HepG2 (cell line): ENCODE measurements at regions not wholly inside any gene's neighbourhood (a gene's known extent, or its start where the extent isn't known, plus 50 kb on each side); places are given as distances from the start of the nearest gene placed in this dataset.

Experiments used
- ATAC-seq: fragments of 200-7000 bp; cut with Tn5 transposase; 3 replicates; pipeline ENCODE4 v1.9.1; 2020; ENCODE audit warnings: mild to moderate bottlenecking, moderate library complexity
- BruUV-seq: library from RNA; stranded (reverse); fragments of 400-500 nt; replicated peaks from 2 replicates; lab custom pipeline; 2021; lab: Mats Ljungman, UMichigan
- CTCF ChIA-PET: fragments of 300-600 bp; formaldehyde crosslinking; extraction: SDS; loops from one replicate; lab custom pipeline; 2021; ENCODE audit warnings: low total read pairs, inconsistent platforms, low intra/inter-chr PET ratio; lab: Yijun Ruan, JAX
- POLR2A ChIA-PET: fragments of 350-600 bp; sonication (Branson Sonifier 250); formaldehyde crosslinking; loops from one replicate; lab custom pipeline; 2020; ENCODE audit warnings: antibody characterized with exemption, inconsistent platforms; lab: Yijun Ruan, JAX
- DNase-seq: peaks from one replicate; pipeline ENCODE4 v3.0.0-alpha.2; 2015; ENCODE audit warnings: low spot score
- FAIRE-seq: peaks from 3 replicates; lab custom pipeline; 2011; peaks lifted over from hg19 to GRCh38; lab: Jason Lieb, UNC
- H2AFZ ChIP-seq: one replicate; pipeline ENCODE4 v1.6.1; 2011; ENCODE audit warnings: low read length, inconsistent platforms
- H3K27ac ChIP-seq: fragments of 300-600 bp; 3 replicates; pipeline ENCODE4 v1.8.0; 2011; ENCODE audit warnings: mixed run types, mild to moderate bottlenecking, mixed read lengths, low read length, inconsistent platforms; ENCODE audit not compliant: insufficient read depth; ENCODE audit errors: extremely low read length
- H3K27me3 ChIP-seq, 2 experiments: fragments of 200-600 bp in 1 of 2; 2 replicates in 1 of 2; 3 replicates in 1 of 2; pipeline versions ENCODE4 v1.6.0 to v1.8.0; 2011; ENCODE audit warnings: low read length in 2 of 2, mild to moderate bottlenecking in 2 of 2, moderate library complexity in 2 of 2, inconsistent platforms in 1 of 2; ENCODE audit not compliant: insufficient read depth in 2 of 2, control insufficient read depth in 1 of 2
- H3K36me3 ChIP-seq, 2 experiments: fragments of 200-600 bp in 1 of 2; replicated peaks in 1 of 2; 2 replicates in 1 of 2; 3 replicates in 1 of 2; pipeline versions ENCODE4 v1.5.1 to v1.8.0; 2011; ENCODE audit warnings: low read length in 2 of 2, inconsistent platforms in 1 of 2; ENCODE audit not compliant: insufficient read depth in 2 of 2, control insufficient read depth in 1 of 2
- H3K4me1 ChIP-seq: 2 replicates; pipeline ENCODE4 v1.5.1; 2012; ENCODE audit warnings: low read length, inconsistent platforms; ENCODE audit not compliant: insufficient read depth
- H3K4me2 ChIP-seq: 2 replicates; pipeline ENCODE4 v1.6.0; 2011; ENCODE audit warnings: low read depth, low read length, inconsistent platforms
- H3K4me3 ChIP-seq, 3 experiments: fragments of 200-600 bp in 1 of 3; sonication (generic), shearing (Covaris generic) in 1 of 3; replicated peaks in 1 of 3; 2 replicates each; pipeline ENCODE4 v1.5.1; 2011 to 2016; ENCODE audit warnings: low read length in 3 of 3, inconsistent platforms in 2 of 3, low read depth in 2 of 3, mild to moderate bottlenecking in 2 of 3, control low read depth in 1 of 3, mixed read lengths in 1 of 3; ENCODE audit not compliant: insufficient read depth in 1 of 3
- H3K79me2 ChIP-seq: one replicate; pipeline ENCODE4 v1.6.1; 2011; ENCODE audit warnings: low read length, inconsistent platforms; ENCODE audit not compliant: insufficient read depth
- H3K9ac ChIP-seq: 2 replicates; pipeline ENCODE4 v1.6.0; 2011; ENCODE audit warnings: mild to moderate bottlenecking, low read depth, low read length, inconsistent platforms; ENCODE audit not compliant: insufficient read depth
- H3K9me3 ChIP-seq: 2 replicates; pipeline ENCODE4 v1.5.1; 2012; ENCODE audit warnings: mild to moderate bottlenecking, low read length
- H4K20me1 ChIP-seq: 2 replicates; pipeline ENCODE4 v1.6.0; 2011; ENCODE audit warnings: inconsistent platforms, mild to moderate bottlenecking, low read length, moderate library complexity; ENCODE audit not compliant: insufficient read depth
- DR1 ChIP-seq: sonication (generic); formaldehyde crosslinking; IDR thresholded peaks from 2 replicates; pipeline ENCODE4 v1.8.0; 2021; ENCODE audit warnings: mild to moderate bottlenecking, missing genetic modification reagents, inconsistent platforms
- HDAC6 ChIP-seq: fragments of 200-600 bp; sonication (generic); IDR thresholded peaks from 2 replicates; pipeline ENCODE4 v1.7.0; 2017; ENCODE audit warnings: mild to moderate bottlenecking, antibody characterized with exemption, low read length, low read depth
- HIC2 ChIP-seq: sonication (generic); formaldehyde crosslinking; IDR thresholded peaks from 2 replicates; pipeline ENCODE4 v1.9.0; 2022; ENCODE audit warnings: low read depth, missing genetic modification reagents
- HIVEP1 ChIP-seq: sonication (generic); formaldehyde crosslinking; IDR thresholded peaks from 2 replicates; pipeline ENCODE4 v1.4.0; 2020; ENCODE audit warnings: mild to moderate bottlenecking, missing genetic modification reagents
- MBD4 ChIP-seq: IDR thresholded peaks from 2 replicates; pipeline ENCODE4 v1.6.1; 2012; ENCODE audit warnings: low read length, inconsistent platforms, borderline replicate concordance
- SPEN ChIP-seq: sonication (generic); formaldehyde crosslinking; IDR thresholded peaks from 2 replicates; pipeline ENCODE4 v1.5.1; 2020; ENCODE audit warnings: low read depth, mild to moderate bottlenecking, missing genetic modification reagents
- TBX3 ChIP-seq: fragments of 450-650 bp; IDR thresholded peaks from 2 replicates; pipeline ENCODE4 v1.6.1; 2017; ENCODE audit warnings: antibody characterized with exemption, mild to moderate bottlenecking, inconsistent platforms, borderline replicate concordance
- ZBTB40 ChIP-seq, 2 experiments: fragments of 450-650 bp in 1 of 2; sonication (generic) in 1 of 2; formaldehyde crosslinking in 1 of 2; IDR thresholded peaks; 2 replicates each; pipeline versions ENCODE4 v1.6.1 to v1.8.0; 2016 to 2022; ENCODE audit warnings: antibody characterized with exemption in 1 of 2, mild to moderate bottlenecking in 1 of 2, missing genetic modification reagents in 1 of 2
- ZFP36 ChIP-seq: fragments of 150-350 bp; IDR thresholded peaks from 2 replicates; pipeline ENCODE4 v1.6.1; 2018; ENCODE audit warnings: borderline replicate concordance, low read length, low read depth; ENCODE audit not compliant: partially characterized antibody
- ZMAT5 ChIP-seq: sonication (generic); formaldehyde crosslinking; IDR thresholded peaks from 2 replicates; pipeline ENCODE4 v1.5.0; 2020; ENCODE audit warnings: mild to moderate bottlenecking, low read depth, missing genetic modification reagents, borderline replicate concordance
- ZNF530 ChIP-seq: sonication (generic); formaldehyde crosslinking; IDR thresholded peaks from 2 replicates; pipeline ENCODE4 v1.5.0; 2020; ENCODE audit warnings: low read depth, mild to moderate bottlenecking, missing genetic modification reagents
- ZNF737 ChIP-seq: sonication (generic); formaldehyde crosslinking; IDR thresholded peaks from 2 replicates; pipeline ENCODE4 v1.5.0; 2020; ENCODE audit warnings: missing genetic modification reagents, mild to moderate bottlenecking, borderline replicate concordance
- WGBS: methylation state at CpG from one replicate; pipeline ENCODE4 v1.1.6; 2017; ENCODE audit warnings: low lambda C conversion rate; 5-methylcytosine and 5-hydroxymethylcytosine counted together
- in situ Hi-C: cut with HindIII; loops from 2 replicates; pipeline ENCODE4 v1.10.0; 2017; ENCODE audit warnings: low pct_unique_long_range_greater_than_20kb; ENCODE audit not compliant: extremely low pct_ligation_motif_present
- intact Hi-C: fragments of 100-400 bp; cut with micrococcal nuclease; formaldehyde crosslinking; loops from one replicate; pipeline ENCODE4 v1.10.0; 2022; ENCODE audit not compliant: unreplicated experiment

GRCh38 chr18:41119031-41119430, 836.0 kb upstream of the PIK3C3 start:
- BruUV-seq: no TSS peak
- H3K9me3 ChIP-seq: peaks cover 9% of the 10 kb centered on the region
- no peaks in the 10 kb centered on the region for H3K79me2 ChIP-seq
- H2AFZ ChIP-seq: no peak overlapping the region
- no peak for DNase-seq
- in situ Hi-C loops (no loop called here), intact Hi-C loops (no loop called here)
- no peak for FAIRE-seq
- no peaks in the 10 kb centered on the region for H3K36me3 ChIP-seq
- CTCF ChIA-PET: no interaction called here
- no peak overlapping the region for H3K9ac ChIP-seq
- POLR2A ChIA-PET: no interaction called here
- WGBS: 4% methylated on average over 3 of the region's 3 CpGs
- no peak overlapping the region for H3K4me2 ChIP-seq
- H4K20me1 ChIP-seq: no peaks in the 10 kb centered on the region
- H3K4me3 ChIP-seq: no peak overlapping the region
- no peaks in the 10 kb centered on the region for H3K4me1 ChIP-seq
- no peaks in the 10 kb centered on the region for H3K27me3 ChIP-seq
- no peak overlapping the region for H3K27ac ChIP-seq
- ATAC-seq: no peak
- no peak for TF ChIP-seq HIVEP1
- no peak for TF ChIP-seq ZFP36
- no peak for TF ChIP-seq HIC2
- no peak for TF ChIP-seq DR1 (CRISPR knock-in tag)
- no peak for TF ChIP-seq ZNF737 (CRISPR knock-in tag)
- TF ChIP-seq SPEN (CRISPR knock-in tag): no peak
- TF ChIP-seq ZMAT5: no peak
- no peak for TF ChIP-seq MBD4
- TF ChIP-seq ZBTB40 (IDR thresholded peaks at IDR 0.05): no peak
- TF ChIP-seq ZBTB40 (CRISPR knock-in tag; IDR thresholded peaks at IDR 0.05): no peak
- TF ChIP-seq HDAC6: no peak
- no peak for TF ChIP-seq TBX3
- TF ChIP-seq ZNF530 (CRISPR knock-in tag): no peak
